Stimulated activated naive B cell treated with anti-CD40 and anti-IgM and Interleukin-4, amounts not matched to agents 10 μg/mL and 1 μg/mL and 100 μg/mL, for 72 hours (primary cell): ENCODE measurements at regions not wholly inside any gene's neighbourhood (a gene's known extent, or its start where the extent isn't known, plus 50 kb on each side); places are given as distances from the start of the nearest gene placed in this dataset.

Experiments
- ATAC-seq, 2 donors: fragments of 150-1000 bp; cut with Tn5 transposase; replicated peaks; 2 replicates each; pipeline ENCODE4 v1.10.0; 2021; ENCODE audit warnings: moderate library complexity in 1 of 2
- DNase-seq: peaks from one replicate; pipeline ENCODE4 v3.0.0; 2021
- H3K27ac Mint-ChIP-seq: one replicate; pipeline ENCODE4 v1.8.0; 2022; ENCODE audit warnings: mild to moderate bottlenecking, mixed read lengths
- H3K27me3 Mint-ChIP-seq, 2 donors: one replicate each; pipeline ENCODE4 v1.8.0; 2022; ENCODE audit warnings: mixed read lengths in 2 of 2
- H3K36me3 Mint-ChIP-seq, 2 donors: one replicate each; pipeline ENCODE4 v1.8.0; 2022; ENCODE audit warnings: mixed read lengths in 2 of 2, mild to moderate bottlenecking in 1 of 2
- H3K4me1 Mint-ChIP-seq, 2 donors: one replicate each; pipeline ENCODE4 v1.8.0; 2022; ENCODE audit warnings: mixed read lengths in 2 of 2, mild to moderate bottlenecking in 1 of 2
- H3K4me3 Mint-ChIP-seq, 2 donors: one replicate each; pipeline ENCODE4 v1.8.0; 2022; ENCODE audit warnings: mild to moderate bottlenecking in 2 of 2, mixed read lengths in 2 of 2, moderate library complexity in 1 of 2
- H3K9me3 Mint-ChIP-seq, 2 donors: one replicate each; pipeline ENCODE4 v1.8.0; 2022; ENCODE audit warnings: mixed read lengths in 2 of 2, mild to moderate bottlenecking in 1 of 2

GRCh38 chr12:114904254-114905003 lies 220.5 kb upstream of the TBX3 start:
- DNase-seq (no peak), ATAC-seq (no peak)
- Mint-ChIP-seq H3K4me3 (no peak overlapping the region), H3K36me3 (no peaks in the 10 kb centered on the region), H3K9me3 (peaks cover 0 to 1% of the 10 kb centered on the region in 2 donors), H3K4me1 (no peaks in the 10 kb centered on the region), H3K27ac (no peak overlapping the region), H3K27me3 (no peaks in the 10 kb centered on the region)

GRCh38 chr12:114903083-114903691 lies 219.2 kb upstream of the TBX3 start:
- Mint-ChIP-seq H3K4me1 (no peaks in the 10 kb centered on the region), H3K4me3 (no peak overlapping the region), H3K27me3 (no peaks in the 10 kb centered on the region), H3K9me3 (peaks cover 0 to 4% of the 10 kb centered on the region in 2 donors), H3K27ac (no peak overlapping the region), H3K36me3 (no peaks in the 10 kb centered on the region)
- ATAC-seq (no peak), DNase-seq (no peak)

- no peaks in the 10 kb centered on the region for H3K27me3 Mint-ChIP-seq
- peaks cover 0 to 4% of the 10 kb centered on the region in 2 donors for H3K9me3 Mint-ChIP-seq
- H3K36me3 Mint-ChIP-seq: no peaks in the 10 kb centered on the region
- no peak overlapping the region for H3K27ac Mint-ChIP-seq
- DNase-seq (no peak), ATAC-seq (no peak)
- H3K4me3 Mint-ChIP-seq: no peak overlapping the region
- no peaks in the 10 kb centered on the region for H3K4me1 Mint-ChIP-seq
Measured at GRCh38 chr12:114902665-114903064, 218.7 kb upstream of the TBX3 start.

- peaks cover 2 to 5% of the 10 kb centered on the region in 2 donors for H3K9me3 Mint-ChIP-seq
- ATAC-seq: no peak
- H3K27me3 Mint-ChIP-seq: no peaks in the 10 kb centered on the region
- H3K27ac Mint-ChIP-seq: no peak overlapping the region
- DNase-seq: no peak
- H3K4me1 Mint-ChIP-seq: no peaks in the 10 kb centered on the region
- no peaks in the 10 kb centered on the region for H3K36me3 Mint-ChIP-seq
- H3K4me3 Mint-ChIP-seq: no peak overlapping the region
Measured at GRCh38 chr12:114901316-114901715, 217.3 kb upstream of the TBX3 start.

- Mint-ChIP-seq H3K27me3 (no peaks in the 10 kb centered on the region), H3K4me1 (no peaks in the 10 kb centered on the region), H3K4me3 (no peak overlapping the region), H3K27ac (no peak overlapping the region), H3K9me3 (peaks cover 5 to 6% of the 10 kb centered on the region in 2 donors), H3K36me3 (no peaks in the 10 kb centered on the region)
- ATAC-seq (no peak), DNase-seq (no peak)
Measured at GRCh38 chr12:114898159-114898558, 214.2 kb upstream of the TBX3 start.

GRCh38 chr12:114895827-114896226 lies 211.9 kb upstream of the TBX3 start:
- peaks cover 5 to 9% of the 10 kb centered on the region in 2 donors for H3K9me3 Mint-ChIP-seq
- H3K36me3 Mint-ChIP-seq: no peaks in the 10 kb centered on the region
- H3K4me1 Mint-ChIP-seq: no peaks in the 10 kb centered on the region
- no peak for DNase-seq
- no peak overlapping the region for H3K4me3 Mint-ChIP-seq
- no peak overlapping the region for H3K27ac Mint-ChIP-seq
- no peak for ATAC-seq
- H3K27me3 Mint-ChIP-seq: no peaks in the 10 kb centered on the region

- Mint-ChIP-seq H3K27me3 (no peaks in the 10 kb centered on the region), H3K36me3 (no peaks in the 10 kb centered on the region), H3K4me3 (no peak overlapping the region), H3K9me3 (peaks cover 5 to 9% of the 10 kb centered on the region in 2 donors), H3K4me1 (no peaks in the 10 kb centered on the region), H3K27ac (no peak overlapping the region)
- DNase-seq (no peak), ATAC-seq (no peak)
Measured at GRCh38 chr12:114895081-114895480, 211.1 kb upstream of the TBX3 start.

GRCh38 chr12:114894076-114894475 lies 210.1 kb upstream of the TBX3 start:
- Mint-ChIP-seq H3K36me3 (no peaks in the 10 kb centered on the region), H3K27ac (no peak overlapping the region)

GRCh38 chr12:114888928-114889584 lies 205.1 kb upstream of the TBX3 start:
- Mint-ChIP-seq H3K36me3 (no peaks in the 10 kb centered on the region), H3K4me3 (no peak overlapping the region), H3K4me1 (no peaks in the 10 kb centered on the region), H3K9me3 (peaks cover 0 to 5% of the 10 kb centered on the region in 2 donors), H3K27ac (no peak overlapping the region), H3K27me3 (peaks cover 0 to 6% of the 10 kb centered on the region in 2 donors)
- DNase-seq (no peak), ATAC-seq (no peak)

More at GRCh38 chr12:114894076-114894475, 210.1 kb upstream of the TBX3 start:
- Mint-ChIP-seq H3K4me1 (no peaks in the 10 kb centered on the region), H3K27me3 (no peaks in the 10 kb centered on the region), H3K9me3 (peaks cover 5% of the 10 kb centered on the region in 2 donors), H3K4me3 (no peak overlapping the region)
- ATAC-seq: no peak
- DNase-seq: no peak

GRCh38 chr12:114888448-114888847 lies 204.5 kb upstream of the TBX3 start:
- Mint-ChIP-seq H3K4me3 (no peak overlapping the region), H3K9me3 (peaks cover 0 to 5% of the 10 kb centered on the region in 2 donors), H3K36me3 (no peaks in the 10 kb centered on the region), H3K4me1 (no peaks in the 10 kb centered on the region), H3K27ac (no peak overlapping the region), H3K27me3 (peaks cover 0 to 6% of the 10 kb centered on the region in 2 donors)
- DNase-seq (no peak), ATAC-seq (no peak)

- no peak for DNase-seq
- Mint-ChIP-seq H3K36me3 (no peaks in the 10 kb centered on the region), H3K27ac (no peak overlapping the region), H3K4me1 (no peaks in the 10 kb centered on the region), H3K27me3 (peaks cover 0 to 6% of the 10 kb centered on the region in 2 donors), H3K9me3 (peaks cover 0 to 2% of the 10 kb centered on the region in 2 donors), H3K4me3 (no peak overlapping the region)
- no peak for ATAC-seq
Measured at GRCh38 chr12:114885501-114885900, 201.5 kb upstream of the TBX3 start.

- no peak for ATAC-seq
- Mint-ChIP-seq H3K27ac (no peak overlapping the region), H3K36me3 (no peaks in the 10 kb centered on the region), H3K9me3 (peaks cover 0 to 2% of the 10 kb centered on the region in 2 donors), H3K27me3 (peaks cover 0 to 6% of the 10 kb centered on the region in 2 donors), H3K4me1 (no peaks in the 10 kb centered on the region), H3K4me3 (no peak overlapping the region)
- no peak for DNase-seq
Measured at GRCh38 chr12:114884575-114884974, 200.6 kb upstream of the TBX3 start.

GRCh38 chr12:114882083-114882482 lies 198.1 kb upstream of the TBX3 start:
- no peaks in the 10 kb centered on the region for H3K4me1 Mint-ChIP-seq
- no peak overlapping the region for H3K4me3 Mint-ChIP-seq
- H3K9me3 Mint-ChIP-seq: peaks cover 0 to 2% of the 10 kb centered on the region in 2 donors
- no peak overlapping the region for H3K27ac Mint-ChIP-seq
- peaks cover 0 to 6% of the 10 kb centered on the region in 2 donors for H3K27me3 Mint-ChIP-seq
- H3K36me3 Mint-ChIP-seq: no peaks in the 10 kb centered on the region
- ATAC-seq (no peak), DNase-seq (no peak)

- no peak overlapping the region for H3K27ac Mint-ChIP-seq
- no peaks in the 10 kb centered on the region for H3K4me1 Mint-ChIP-seq
Measured at GRCh38 chr12:114879354-114879753, 195.4 kb upstream of the TBX3 start.

GRCh38 chr12:114878781-114879180 lies 194.8 kb upstream of the TBX3 start:
- ATAC-seq: no peak
- DNase-seq: no peak
- Mint-ChIP-seq H3K4me3 (no peak overlapping the region), H3K9me3 (peaks cover 2 to 4% of the 10 kb centered on the region in 2 donors), H3K36me3 (no peaks in the 10 kb centered on the region), H3K27ac (no peak overlapping the region), H3K4me1 (no peaks in the 10 kb centered on the region), H3K27me3 (no peaks in the 10 kb centered on the region)

More at GRCh38 chr12:114879354-114879753, 195.4 kb upstream of the TBX3 start:
- no peak overlapping the region for H3K4me3 Mint-ChIP-seq
- peaks cover 2 to 4% of the 10 kb centered on the region in 2 donors for H3K9me3 Mint-ChIP-seq
- H3K36me3 Mint-ChIP-seq: no peaks in the 10 kb centered on the region
- no peak for ATAC-seq
- no peaks in the 10 kb centered on the region for H3K27me3 Mint-ChIP-seq
- DNase-seq: no peak
